Neural progenitor cell (in vitro differentiated cells): ENCODE measurements at regions not wholly inside any gene's neighbourhood (a gene's known extent, or its start where the extent isn't known, plus 50 kb on each side); places are given as distances from the start of the nearest gene placed in this dataset.

Experiments
- DNase-seq: peaks from one replicate; pipeline ENCODE4 v3.0.0-alpha.2; 2016; ENCODE audit warnings: low spot score
- H2AFZ ChIP-seq: fragments of 200-600 bp; sonication (generic); replicated peaks from 2 replicates; pipeline ENCODE4 v1.6.1; 2016; ENCODE audit warnings: antibody characterized with exemption
- H3F3A ChIP-seq: fragments of 200-600 bp; sonication (generic); 2 replicates; pipeline ENCODE4 v1.6.1; 2016; ENCODE audit warnings: antibody characterized with exemption, low read depth
- H3K27ac ChIP-seq: fragments of 200-600 bp; sonication (generic); 2 replicates; pipeline ENCODE4 v1.5.1; 2016; ENCODE audit warnings: mild to moderate bottlenecking
- H3K27me3 ChIP-seq: fragments of 200-600 bp; sonication (generic); 2 replicates; pipeline ENCODE4 v1.6.1; 2016; ENCODE audit warnings: mild to moderate bottlenecking, moderate library complexity
- H3K36me3 ChIP-seq: fragments of 200-600 bp; sonication (generic); 2 replicates; pipeline ENCODE4 v1.5.1; 2016
- H3K4me1 ChIP-seq: fragments of 200-600 bp; sonication (generic); 2 replicates; pipeline ENCODE4 v1.6.1; 2016; ENCODE audit warnings: mixed run types
- H3K4me2 ChIP-seq: fragments of 200-600 bp; sonication (generic); 2 replicates; pipeline ENCODE4 v1.6.1; 2016
- H3K4me3 ChIP-seq: fragments of 200-600 bp; sonication (generic); 2 replicates; pipeline ENCODE4 v1.5.1; 2016
- H3K79me2 ChIP-seq: fragments of 200-600 bp; sonication (generic); 2 replicates; pipeline ENCODE4 v1.6.1; 2016; ENCODE audit warnings: low read depth
- H3K9ac ChIP-seq: fragments of 200-600 bp; sonication (generic); 2 replicates; pipeline ENCODE4 v1.6.1; 2016
- H3K9me3 ChIP-seq: fragments of 200-600 bp; sonication (generic); 2 replicates; pipeline ENCODE4 v1.5.1; 2016; ENCODE audit warnings: low read depth
- H4K20me1 ChIP-seq: fragments of 200-600 bp; sonication (generic); 2 replicates; pipeline ENCODE4 v1.6.1; 2016; ENCODE audit warnings: low read depth
- H3K27ac Mint-ChIP-seq: 3 replicates; pipeline ENCODE4 v1.8.0; 2021; ENCODE audit warnings: mixed read lengths
- H3K27me3 Mint-ChIP-seq: 2 replicates; pipeline ENCODE4 v1.8.0; 2022; ENCODE audit warnings: low read depth, mild to moderate bottlenecking, inconsistent platforms, moderate library complexity, mixed read lengths; ENCODE audit not compliant: insufficient read depth
- H3K36me3 Mint-ChIP-seq: 3 replicates; pipeline ENCODE4 v1.8.0; 2021; ENCODE audit warnings: mixed read lengths
- H3K4me1 Mint-ChIP-seq: 3 replicates; pipeline ENCODE4 v1.8.0; 2021; ENCODE audit warnings: mixed read lengths
- H3K4me3 Mint-ChIP-seq: 3 replicates; pipeline ENCODE4 v1.8.0; 2021; ENCODE audit warnings: mild to moderate bottlenecking, moderate library complexity, mixed read lengths
- H3K9me3 Mint-ChIP-seq: 3 replicates; pipeline ENCODE4 v1.8.0; 2020; ENCODE audit warnings: mixed read lengths
- CTCF ChIP-seq: fragments of 200-600 bp; sonication (generic); IDR thresholded peaks from 2 replicates; pipeline ENCODE4 v1.5.1; 2017; ENCODE audit warnings: antibody characterized with exemption, mild to moderate bottlenecking
- EZH2 ChIP-seq: fragments of 200-600 bp; sonication (generic); IDR thresholded peaks from 2 replicates; pipeline ENCODE4 v1.6.1; 2017; ENCODE audit warnings: antibody characterized with exemption, mild to moderate bottlenecking, moderate library complexity
- EZH2phosphoT487 ChIP-seq: fragments of 200-600 bp; sonication (generic); IDR thresholded peaks from 2 replicates; pipeline ENCODE4 v1.6.1; 2017; ENCODE audit warnings: antibody characterized with exemption

GRCh38 chr14:98607341-98607910, 664.6 kb downstream of the BCL11B start:
- peaks cover 8% of the 10 kb centered on the region for H3K27me3 Mint-ChIP-seq
- no peak overlapping the region for H3K9ac ChIP-seq

GRCh38 chr14:98608071-98609060, 663.6 kb downstream of the BCL11B start:
- H3K27ac Mint-ChIP-seq, result no peak overlapping the region
- H3K4me2 ChIP-seq, result no peak overlapping the region
- H3K9ac ChIP-seq, result no peak overlapping the region

More at GRCh38 chr14:98607341-98607910, 664.6 kb downstream of the BCL11B start:
- H4K20me1 ChIP-seq, result no peaks in the 10 kb centered on the region
- H3K36me3 ChIP-seq, result no peaks in the 10 kb centered on the region
- no peaks in the 10 kb centered on the region for H3K4me1 ChIP-seq
- no peak overlapping the region for H3K4me3 ChIP-seq
- Mint-ChIP-seq H3K4me3 (no peak overlapping the region), H3K36me3 (no peaks in the 10 kb centered on the region), H3K27ac (no peak overlapping the region), H3K4me1 (peaks cover 10% of the 10 kb centered on the region), H3K9me3 (no peaks in the 10 kb centered on the region)
- DNase-seq, result no peak
- H3K9me3 ChIP-seq, result no peaks in the 10 kb centered on the region
- H3F3A ChIP-seq, result no peaks in the 10 kb centered on the region
- H3K4me2 ChIP-seq, result no peak overlapping the region
- H3K27me3 ChIP-seq, result peaks cover 5% of the 10 kb centered on the region
- no peak overlapping the region for H2AFZ ChIP-seq
- TF ChIP-seq EZH2phosphoT487 (no peak), CTCF (no peak), EZH2 (no peak)
- no peaks in the 10 kb centered on the region for H3K79me2 ChIP-seq
- no peak overlapping the region for H3K27ac ChIP-seq

GRCh38 chr14:98612434-98613200, 659.4 kb downstream of the BCL11B start:
- Histone ChIP-seq H3F3A (no peaks in the 10 kb centered on the region), H4K20me1 (no peaks in the 10 kb centered on the region), H3K36me3 (no peaks in the 10 kb centered on the region), H3K4me2 (no peak overlapping the region), H3K4me3 (no peak overlapping the region), H2AFZ (no peak overlapping the region), H3K79me2 (no peaks in the 10 kb centered on the region), H3K27me3 (peaks cover 5% of the 10 kb centered on the region), H3K9ac (no peak overlapping the region), H3K27ac (no peak overlapping the region), H3K4me1 (no peaks in the 10 kb centered on the region), H3K9me3 (no peaks in the 10 kb centered on the region)
- no peak for DNase-seq
- Mint-ChIP-seq H3K9me3 (peaks cover 8% of the 10 kb centered on the region), H3K36me3 (no peaks in the 10 kb centered on the region), H3K27ac (no peak overlapping the region), H3K4me1 (peaks cover 19% of the 10 kb centered on the region), H3K4me3 (no peak overlapping the region), H3K27me3 (peaks cover 12% of the 10 kb centered on the region)
- no peak for TF ChIP-seq CTCF
- TF ChIP-seq EZH2phosphoT487, result no peak
- TF ChIP-seq EZH2, result no peak

More at GRCh38 chr14:98608071-98609060, 663.6 kb downstream of the BCL11B start:
- Histone ChIP-seq H2AFZ (no peak overlapping the region), H4K20me1 (no peaks in the 10 kb centered on the region), H3K27ac (no peak overlapping the region), H3K36me3 (no peaks in the 10 kb centered on the region), H3K27me3 (peaks cover 5% of the 10 kb centered on the region), H3F3A (no peaks in the 10 kb centered on the region), H3K4me1 (no peaks in the 10 kb centered on the region), H3K4me3 (no peak overlapping the region), H3K9me3 (no peaks in the 10 kb centered on the region), H3K79me2 (no peaks in the 10 kb centered on the region)
- Mint-ChIP-seq H3K27me3 (peaks cover 12% of the 10 kb centered on the region), H3K4me1 (peaks cover 19% of the 10 kb centered on the region), H3K36me3 (no peaks in the 10 kb centered on the region), H3K9me3 (peaks cover under 1% of the 10 kb centered on the region), H3K4me3 (no peak overlapping the region)
- TF ChIP-seq CTCF (no peak), EZH2 (no peak), EZH2phosphoT487 (no peak)
- DNase-seq, result no peak
